Stimulated activated CD4-positive, alpha-beta T cell treated with anti-CD3 and anti-CD28 coated beads, Interleukin-1b, Interleukin-23, amount 100 ng/mL, for 48 hours (primary cell): ENCODE measurements at regions not wholly inside any gene's neighbourhood (a gene's known extent, or its start where the extent isn't known, plus 50 kb on each side); places are given as distances from the start of the nearest gene placed in this dataset.
"Not testable (repeated sequence)": the region's sequence is repeated elsewhere in the genome, so short reads cannot be mapped to it uniquely, and the experiment has no call there.

Source experiments
- DNase-seq: peaks from one replicate; pipeline ENCODE4 v3.0.0-alpha.2; 2020

DNA sequence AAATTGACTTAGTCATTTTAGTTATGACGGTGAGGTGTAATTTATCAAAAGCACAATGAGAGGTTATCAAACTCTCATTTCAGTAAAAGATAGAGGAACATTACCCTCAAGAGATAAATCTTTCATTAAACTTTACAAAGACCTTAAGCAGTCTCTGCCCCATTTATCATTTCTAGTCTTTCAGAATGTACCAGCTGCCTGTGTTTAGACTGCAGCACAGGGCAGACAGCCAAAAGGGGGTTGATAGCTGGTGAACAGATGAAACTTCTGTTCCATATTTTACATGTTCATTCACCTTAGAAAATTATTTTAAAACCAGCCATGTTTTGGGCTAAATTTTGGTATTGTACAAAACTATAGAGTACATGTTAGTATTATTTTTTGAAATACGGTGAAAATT is 514.6 kb upstream of the CNTN3 start:
- no peak for DNase-seq

DNA sequence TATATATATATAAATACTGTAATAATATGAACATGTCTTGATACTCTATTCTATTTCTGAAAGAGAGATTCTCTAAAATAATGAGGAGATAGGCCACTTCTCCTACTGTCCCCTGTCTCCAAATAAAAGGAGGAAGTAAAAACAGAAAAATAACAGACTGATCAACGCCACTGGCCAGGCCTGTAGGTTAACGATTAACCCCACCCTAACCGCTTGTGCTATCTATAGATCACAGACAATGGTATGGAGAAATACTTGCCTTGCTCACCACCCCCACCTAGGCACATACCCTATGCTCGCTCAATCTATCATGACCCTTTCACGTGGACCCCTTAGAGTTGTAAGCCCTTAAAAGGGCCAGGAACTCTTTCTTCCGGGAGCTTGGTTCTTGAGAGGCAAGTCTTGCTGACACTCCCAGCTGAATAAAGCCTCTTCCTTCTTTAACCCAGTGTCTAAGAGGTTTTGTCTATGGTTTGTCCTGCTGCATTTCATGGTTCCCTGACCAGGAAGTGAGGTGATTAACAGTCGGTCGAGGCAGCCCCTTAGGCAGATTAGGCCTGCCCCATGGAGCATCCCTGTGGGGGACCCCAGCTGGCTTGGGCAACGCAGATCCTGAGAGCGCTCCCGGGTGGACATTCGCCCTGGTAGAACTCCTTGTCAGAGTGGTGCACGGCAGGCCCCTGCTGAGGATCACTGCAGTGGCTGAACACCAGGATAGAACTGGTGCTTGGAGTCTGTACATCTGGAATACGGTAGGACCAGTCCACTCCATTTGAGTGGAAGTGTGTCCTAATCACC is 521.8 kb upstream of the CNTN3 start:
- no peak for DNase-seq

DNA sequence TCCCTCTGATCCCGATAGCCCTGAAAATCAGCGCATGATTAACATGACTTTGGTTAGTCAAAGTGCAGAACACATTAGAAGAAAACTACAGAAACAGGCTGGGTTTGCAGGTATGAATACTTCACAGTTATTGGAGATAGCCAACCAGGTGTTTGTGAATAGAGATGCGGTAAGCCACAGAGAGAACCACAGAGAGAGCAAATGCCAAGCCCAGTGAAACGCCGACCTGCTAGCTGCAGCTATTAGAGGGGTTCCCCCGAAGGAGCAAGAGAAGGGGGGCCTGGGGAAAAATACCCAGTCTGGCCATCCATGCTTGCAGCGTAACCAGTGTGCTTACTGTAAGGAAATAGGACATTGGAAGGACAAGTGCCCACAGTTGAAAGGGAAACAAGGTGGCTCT is 523.9 kb upstream of the CNTN3 start:
- DNase-seq, result no peak

DNA sequence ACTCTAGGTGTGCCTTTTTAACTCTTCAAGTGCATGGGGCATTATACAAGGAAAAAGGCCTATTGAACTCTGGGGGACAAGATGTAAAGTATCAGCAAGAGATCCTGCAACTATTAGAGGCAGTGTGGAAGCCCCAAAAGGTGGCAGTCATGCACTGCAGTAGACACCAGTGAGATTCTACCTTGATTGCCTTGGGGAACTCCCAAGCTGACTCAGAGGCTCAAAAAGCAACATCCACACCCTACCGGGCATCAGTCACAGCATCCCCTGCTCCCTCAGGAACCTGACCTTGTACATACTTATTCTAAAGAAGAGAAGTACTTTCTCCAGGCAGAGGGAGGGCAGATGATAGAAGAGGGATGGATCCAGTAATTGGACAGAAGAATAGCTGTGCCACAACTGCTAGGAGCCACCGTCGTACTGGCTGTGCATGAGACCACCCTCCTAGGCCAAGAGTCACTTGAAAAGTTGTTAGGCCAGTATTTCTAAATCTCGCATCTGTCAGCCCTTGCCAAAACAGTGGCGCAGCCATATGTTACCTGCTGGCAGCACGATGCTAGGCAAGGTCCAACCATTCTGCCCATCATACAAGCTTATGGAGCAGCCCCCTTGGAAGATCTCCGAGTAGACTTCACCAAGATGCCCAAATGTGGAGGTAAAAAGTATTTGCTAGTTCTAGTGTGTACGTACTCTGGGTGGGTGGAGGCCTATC is 523.1 kb upstream of the FRG2C start:
- no peak for DNase-seq

DNA sequence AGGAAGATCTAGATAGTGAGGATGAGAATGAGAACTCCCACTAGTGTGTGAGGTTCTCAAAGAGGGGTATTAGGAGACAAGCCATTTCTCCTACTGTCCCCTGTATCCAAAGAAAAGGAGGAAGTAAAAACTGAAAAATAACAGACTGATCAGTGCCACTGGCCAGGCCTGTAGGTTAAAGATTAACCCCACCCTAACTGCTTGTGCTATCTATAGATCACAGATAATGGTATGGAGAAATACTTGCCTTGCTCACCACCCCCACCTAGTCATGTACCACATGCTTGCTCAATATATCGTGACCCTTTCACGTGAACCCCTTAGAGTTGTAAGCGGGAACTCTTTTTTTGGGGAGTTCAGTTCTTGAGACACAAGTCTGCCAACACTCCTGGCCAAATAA is 519.7 kb upstream of the FRG2C start:
- DNase-seq, result no peak

DNA sequence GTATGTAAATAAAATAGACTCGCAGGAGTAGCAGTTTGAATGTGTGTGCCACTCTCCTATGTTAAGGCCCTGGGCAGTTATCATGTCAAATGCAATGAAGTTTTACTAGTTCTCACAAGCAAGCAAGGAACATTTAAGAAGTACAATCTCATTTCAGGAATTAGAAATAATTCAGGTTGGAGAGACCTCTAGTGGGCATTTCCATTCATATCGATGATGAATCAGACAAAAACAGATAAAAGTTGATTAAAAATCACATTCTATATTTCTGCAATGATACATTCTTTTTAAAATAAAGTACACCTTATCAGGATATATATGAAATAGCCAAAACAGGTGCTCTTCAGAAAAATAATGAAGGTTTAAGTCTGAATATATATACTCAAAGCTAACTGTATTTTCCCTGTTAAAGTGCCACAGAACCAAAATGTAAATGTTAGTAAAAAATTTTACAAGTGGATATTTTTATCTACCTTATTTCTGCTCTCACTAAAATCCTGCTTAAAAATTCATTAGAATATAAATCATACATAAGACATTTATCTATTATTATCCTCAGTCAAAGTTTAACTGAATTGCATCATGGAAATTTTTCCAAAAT is 492.4 kb upstream of the FRG2C start:
- no peak for DNase-seq

DNA sequence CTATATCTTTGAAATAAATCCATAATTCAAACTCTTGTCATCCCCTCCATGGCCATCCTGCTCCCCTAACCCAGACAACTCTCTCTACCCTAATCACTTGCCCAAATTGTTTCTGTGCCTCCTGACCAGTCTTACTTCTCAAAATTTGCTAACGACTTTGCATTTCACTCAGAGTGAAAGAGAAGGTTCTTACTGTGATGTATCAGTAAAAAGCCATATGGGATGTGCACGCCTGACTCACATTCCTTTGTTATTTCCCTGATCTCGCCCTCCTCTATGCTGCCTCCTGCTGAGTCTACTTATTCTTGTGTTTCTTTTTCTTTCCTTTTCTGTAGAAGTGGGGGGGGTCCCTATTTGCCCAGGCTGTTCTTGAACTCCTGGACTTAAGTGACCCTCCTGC is 487.2 kb upstream of the FRG2C start:
- no peak for DNase-seq

DNA sequence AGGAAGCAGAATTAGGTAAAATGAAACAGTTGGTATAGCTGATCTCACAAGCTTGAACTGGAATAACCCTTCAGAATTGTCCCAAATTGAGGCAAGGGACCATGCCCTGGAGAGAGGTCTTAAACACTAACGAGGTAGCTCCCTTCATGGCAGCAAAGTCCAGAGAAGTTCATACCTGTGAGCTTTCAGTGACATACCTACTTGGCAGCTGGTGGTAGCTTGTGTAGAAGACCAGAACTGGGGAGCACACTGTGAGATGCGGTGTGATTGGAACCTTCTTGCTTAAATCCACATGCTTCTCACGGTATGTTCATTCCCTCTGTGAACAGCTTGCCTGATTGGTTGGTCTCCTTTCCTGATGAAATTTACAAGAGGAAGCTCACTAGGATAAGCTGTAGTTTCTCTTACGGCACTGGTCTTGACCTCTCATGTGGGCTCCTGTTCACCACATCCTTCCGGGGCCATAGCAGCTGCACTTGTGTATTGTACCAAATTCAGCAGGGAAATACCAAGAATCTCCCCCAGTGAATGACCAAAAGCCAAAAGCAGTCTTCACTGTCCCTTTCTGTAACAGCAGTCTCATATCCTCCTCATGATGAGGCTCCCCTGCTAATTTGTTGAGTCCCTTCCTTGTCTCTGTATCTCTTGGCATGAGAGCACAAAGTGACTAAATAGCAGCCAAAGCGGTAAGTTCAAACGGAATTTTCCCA is 483.7 kb upstream of the FRG2C start:
- DNase-seq, result no peak

DNA sequence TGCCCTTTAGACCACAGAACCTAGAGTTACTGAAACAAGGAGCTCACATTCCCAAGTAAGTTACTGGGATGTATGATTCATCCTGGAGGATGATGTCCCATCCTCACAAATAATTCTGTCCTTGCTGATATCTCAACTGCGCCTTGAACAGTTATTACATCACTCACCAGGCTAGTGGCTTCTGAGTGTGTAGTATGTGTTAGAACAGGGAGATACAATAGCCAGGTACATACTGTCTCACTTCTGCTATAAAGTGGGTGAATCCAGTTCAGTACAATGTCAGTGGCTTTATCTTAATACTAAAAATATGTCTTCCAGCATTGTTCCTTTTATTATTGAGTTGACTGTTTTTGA is 483.2 kb upstream of the FRG2C start:
- DNase-seq, result no peak

DNA sequence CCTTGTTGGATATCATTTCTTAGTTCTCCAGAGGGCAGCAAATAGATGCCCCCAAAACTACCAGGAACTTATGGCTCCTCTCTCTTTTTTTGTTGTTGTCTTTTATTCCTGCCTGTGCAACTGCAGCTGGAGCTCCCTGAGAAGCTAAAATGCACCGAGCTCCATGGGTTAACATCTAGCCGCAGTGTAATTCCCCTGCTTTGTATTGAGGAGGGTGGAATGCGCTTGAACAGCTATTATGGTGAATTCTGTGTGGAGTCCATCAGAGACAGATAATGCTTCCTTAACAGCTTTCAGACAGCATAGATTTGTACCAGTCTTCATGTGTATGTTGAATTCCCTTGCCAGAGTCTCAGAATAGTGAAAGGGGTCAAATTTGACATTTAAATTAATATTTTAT is 475.2 kb upstream of the FRG2C start:
- no peak for DNase-seq

DNA sequence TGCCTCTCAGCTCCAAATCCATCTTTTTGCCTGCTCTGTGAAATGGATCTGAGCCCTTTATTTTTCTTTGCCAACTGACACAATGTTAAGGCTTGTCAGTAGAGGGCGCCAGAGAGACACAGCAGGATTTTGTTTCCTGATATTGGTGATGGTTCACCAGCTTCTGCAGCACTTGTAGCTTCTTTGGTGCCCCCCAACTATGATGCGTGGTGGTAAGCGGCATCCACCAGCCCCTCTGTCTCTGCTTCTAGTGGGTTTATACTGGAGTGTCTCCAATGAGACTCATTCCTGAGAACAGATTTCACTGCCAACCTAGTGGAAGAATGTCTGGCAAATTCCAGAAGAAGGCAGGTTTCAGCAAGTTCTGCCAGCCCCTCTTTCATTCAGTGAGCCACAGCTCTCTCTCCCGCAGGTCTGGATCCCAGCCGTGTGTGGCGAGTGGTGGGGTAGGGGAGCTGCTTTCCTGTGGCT is 471.9 kb upstream of the FRG2C start:
- DNase-seq, result peak; percentile 26

DNA sequence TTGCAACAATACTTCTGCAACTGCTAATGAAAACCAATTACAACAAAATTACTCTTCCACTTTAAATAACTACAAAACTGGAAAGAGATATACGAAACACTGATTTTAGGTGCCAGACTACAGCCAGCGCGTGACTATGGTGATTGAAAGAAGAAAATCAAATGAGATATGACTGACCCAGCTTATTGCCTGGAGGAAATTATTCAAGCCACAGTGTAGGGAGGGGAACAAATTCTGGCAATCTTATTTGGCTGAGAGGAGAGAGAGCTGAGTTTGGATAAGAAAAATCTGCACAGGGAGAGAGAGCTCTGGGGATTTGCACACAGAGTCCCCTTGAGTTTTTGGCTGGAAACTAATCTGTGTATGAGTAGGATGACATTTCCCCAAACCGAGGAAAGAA is 470.3 kb upstream of the FRG2C start:
- DNase-seq, result no peak

DNA sequence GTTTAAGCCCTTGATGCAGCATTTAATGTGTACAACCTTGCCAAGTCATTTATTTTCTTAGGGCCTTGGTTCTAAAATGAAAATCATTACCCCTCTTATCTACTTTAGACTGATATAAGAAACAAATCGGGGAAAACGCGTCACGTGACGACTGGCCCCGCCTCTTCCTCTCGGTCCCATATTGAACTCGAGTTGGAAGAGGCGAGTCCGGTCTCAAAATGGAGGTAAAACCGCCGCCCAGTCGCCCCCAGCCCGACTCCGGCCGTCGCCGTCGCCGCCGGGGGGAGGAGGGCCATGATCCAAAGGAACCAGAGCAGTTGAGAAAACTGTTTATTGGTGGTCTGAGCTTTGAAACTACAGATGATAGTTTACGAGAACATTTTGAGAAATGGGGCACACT is 449.8 kb upstream of the FRG2C start:
- DNase-seq, result not testable (repeated sequence)

DNA sequence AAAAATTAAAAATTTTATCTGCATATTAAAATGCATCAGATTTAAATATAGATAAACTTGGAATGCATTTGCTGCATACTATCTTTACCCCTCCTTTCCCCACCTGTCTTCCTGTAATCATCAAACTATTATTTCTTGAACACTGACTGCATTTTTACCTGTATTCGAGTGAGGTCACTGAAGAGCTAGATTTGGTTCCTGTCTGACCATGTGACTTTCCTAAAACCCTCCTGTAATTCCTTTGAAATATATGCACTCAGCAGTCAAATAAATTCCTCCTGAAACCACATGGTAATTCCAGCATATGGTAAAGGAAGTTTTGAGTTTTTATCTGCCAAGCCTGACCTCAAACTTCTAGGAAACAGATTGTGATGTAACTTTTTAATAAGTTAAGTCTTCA is 445.6 kb upstream of the FRG2C start:
- DNase-seq, result no peak

DNA sequence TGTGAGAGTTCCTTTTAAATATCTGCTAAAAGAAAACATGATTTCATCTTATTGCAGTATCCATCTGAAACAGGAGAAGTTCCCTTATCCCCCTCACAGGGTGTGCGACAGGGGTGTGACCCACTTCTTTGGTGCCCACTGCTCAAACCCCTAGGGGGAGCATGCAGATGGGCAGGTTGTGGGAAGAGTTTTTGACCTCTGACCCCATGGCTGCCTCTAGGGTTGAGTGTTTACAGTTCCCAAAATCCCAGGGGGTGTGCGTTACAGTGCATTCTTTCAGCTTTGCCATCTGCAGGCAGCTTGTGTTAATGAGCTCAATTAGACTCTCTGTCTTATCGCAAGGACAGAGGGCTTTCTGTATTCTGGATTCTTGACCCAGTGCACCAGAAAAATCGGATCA is 443.2 kb upstream of the FRG2C start:
- no peak for DNase-seq

DNA sequence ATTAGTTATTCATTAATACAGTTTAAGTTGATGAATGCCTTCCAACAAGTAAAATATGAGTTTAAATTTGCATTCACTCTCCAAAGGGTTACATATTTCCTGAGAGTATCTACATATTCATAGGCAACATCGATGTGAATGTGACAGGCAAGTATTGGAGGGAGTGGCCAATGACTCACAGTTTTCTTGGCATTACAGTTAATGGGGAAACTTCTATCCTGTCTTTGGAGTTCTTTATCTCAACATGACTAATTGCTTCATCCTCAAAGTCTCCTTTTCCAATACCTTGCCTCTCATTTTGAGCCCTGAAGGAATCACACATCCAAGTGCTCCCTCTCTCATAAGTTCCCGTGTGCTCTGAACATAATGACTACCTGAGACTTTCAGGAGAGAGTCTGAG is 439.7 kb upstream of the FRG2C start:
- no peak for DNase-seq

DNA sequence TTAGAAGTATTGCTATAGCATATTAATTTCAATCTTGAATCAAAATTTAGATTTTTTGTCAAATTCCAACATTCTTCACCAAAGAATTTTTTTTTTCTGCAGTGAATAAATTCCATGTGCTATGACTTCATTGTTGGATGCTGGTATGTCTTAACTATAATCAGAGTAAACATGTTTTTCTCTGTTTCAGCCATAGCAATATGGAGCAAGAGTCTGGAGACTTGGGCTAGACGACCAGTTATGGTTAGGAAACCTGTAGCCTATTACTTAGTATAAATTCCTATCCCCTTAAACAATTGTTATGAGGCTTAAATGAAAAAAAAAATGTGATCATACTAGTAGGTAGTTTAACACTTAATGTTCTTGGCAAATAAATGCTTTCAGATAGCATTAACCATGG is 431.9 kb upstream of the FRG2C start:
- DNase-seq, result no peak

DNA sequence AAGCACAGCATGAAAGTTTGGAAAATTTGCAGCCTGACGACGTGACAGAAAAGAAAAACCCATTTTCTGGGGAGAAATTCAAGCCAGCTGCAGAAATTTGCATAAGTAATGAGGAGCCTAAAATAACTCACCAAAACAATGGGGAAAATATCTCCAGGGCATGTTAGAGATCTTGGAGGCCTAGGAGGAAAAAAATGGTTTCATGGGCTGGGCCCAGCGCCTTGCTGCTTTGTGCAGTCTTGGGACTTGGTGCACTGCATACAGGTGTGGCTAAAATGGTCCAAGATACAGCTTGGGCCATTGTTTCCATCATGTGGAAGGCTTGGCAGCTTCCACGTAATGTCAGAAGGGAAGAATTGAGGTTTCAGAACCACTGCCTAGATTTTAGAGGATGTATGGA is 428.5 kb upstream of the FRG2C start:
- no peak for DNase-seq

DNA sequence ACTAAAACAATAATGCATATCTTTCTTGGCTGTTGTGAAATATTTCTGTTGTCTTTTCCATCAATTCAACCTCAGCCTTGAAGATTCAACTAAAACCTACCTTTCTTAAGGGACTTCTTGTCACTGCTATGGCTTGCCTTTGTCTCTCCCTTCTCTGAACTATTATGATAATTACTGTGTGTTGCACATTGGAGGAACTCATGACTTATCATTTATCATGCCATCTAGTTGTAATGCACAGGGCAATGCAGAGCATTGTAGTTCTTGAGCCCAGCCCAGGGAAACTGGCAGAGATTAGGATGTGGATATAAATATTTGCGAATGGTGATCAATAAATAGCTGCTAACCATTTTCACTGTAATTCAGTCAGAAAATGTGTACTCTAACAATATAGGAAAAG is 427.1 kb upstream of the FRG2C start:
- no peak for DNase-seq

DNA sequence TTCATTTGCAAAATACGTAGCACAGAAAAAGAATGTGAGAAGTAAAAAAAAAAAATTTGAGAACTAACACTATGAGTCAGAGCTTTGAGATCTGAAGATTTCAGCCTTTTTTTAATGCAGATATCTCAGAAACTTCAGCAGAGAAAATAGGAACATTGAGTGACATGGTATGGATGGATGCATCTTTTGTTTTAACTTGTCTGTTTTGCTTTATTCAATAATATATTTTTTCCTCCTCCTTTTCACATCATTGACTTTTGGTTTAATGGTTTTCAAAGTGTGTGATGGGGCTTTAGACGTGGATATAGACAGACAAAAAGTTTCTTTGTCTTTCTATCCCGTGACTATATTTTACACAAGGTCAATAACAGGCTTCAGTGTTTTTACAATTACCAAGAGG is 426.7 kb upstream of the FRG2C start:
- no peak for DNase-seq

DNA sequence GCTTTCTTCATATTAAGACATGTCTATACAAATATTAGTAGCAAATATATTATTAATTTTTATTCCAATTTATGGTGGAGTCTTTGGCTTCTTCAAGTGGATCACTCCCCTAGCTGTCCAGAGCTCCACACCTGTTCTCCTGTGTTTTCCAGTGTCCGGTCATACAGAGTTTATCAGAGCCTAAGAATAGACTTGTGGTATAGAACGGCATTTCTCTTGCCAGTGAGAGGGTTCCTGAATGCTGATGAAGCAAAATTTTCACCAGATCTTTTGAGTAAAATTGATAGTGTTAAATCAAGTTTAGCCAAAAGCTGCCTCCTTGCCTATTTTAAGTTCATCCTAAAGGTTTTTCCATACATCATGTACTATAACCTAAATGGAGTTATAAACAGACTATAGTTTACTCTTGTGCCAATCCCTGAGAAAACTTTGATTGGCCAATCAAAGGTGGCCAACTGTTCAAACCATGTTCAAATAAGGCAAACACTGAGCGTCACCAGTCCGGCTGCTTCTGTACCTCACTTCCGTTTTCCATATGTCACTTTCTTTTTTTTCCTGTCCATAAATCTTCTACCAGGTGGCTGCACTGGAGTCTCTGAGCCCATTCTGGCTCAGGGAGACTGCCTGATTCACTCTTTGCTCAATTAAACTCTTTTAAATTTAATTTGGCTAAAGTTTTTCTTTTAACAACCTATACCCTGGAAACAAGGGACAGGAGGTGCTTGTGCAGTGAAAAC is 422.7 kb upstream of the FRG2C start:
- DNase-seq, result not testable (repeated sequence)

DNA sequence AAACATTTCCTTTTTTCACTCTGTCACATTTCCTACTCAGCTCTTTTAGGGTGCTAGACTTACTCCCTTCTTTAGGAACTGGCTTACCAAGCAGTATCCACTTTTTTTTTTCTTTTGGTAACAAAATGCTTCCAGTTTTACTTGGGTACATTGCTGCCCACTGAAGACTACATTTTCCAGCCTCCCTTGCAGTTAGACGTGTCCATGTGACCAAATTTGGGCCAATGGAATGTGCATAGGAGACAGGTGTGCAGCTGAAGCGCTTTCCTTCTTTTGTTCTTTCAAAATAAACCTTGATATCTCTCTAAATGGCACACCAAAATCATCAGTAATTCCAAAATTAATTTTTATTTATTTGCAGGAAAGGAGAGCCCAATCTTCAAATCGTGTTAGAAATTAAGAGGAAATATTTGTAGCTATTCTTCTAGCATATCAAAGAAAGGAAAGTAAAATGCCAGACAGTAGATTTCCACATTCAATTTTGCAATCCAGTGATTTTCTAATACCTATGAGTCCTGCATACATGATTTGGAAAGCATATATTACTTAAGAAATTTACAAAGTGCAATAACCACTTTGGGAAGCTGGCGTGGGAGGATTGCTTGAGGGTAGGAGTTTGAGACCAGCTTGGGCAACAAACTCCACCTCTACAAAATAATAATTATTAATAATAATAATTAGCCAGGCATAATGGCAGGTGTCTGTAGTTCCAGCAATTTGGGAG is 422.0 kb upstream of the FRG2C start:
- DNase-seq, result no peak
